Hepatocyte (in vitro differentiated cells): ENCODE measurements at regions not wholly inside any gene's neighbourhood (a gene's known extent, or its start where the extent isn't known, plus 50 kb on each side); places are given as distances from the start of the nearest gene placed in this dataset.

ENCODE experiments used
- DNase-seq: peaks from one replicate; pipeline ENCODE4 v3.0.0-alpha.2; 2016; ENCODE audit warnings: low spot score
- H2AFZ ChIP-seq: fragments of 200-600 bp; sonication (generic); 2 replicates; pipeline ENCODE4 v1.6.0; 2016; ENCODE audit warnings: antibody characterized with exemption, mild to moderate bottlenecking
- H3K27ac ChIP-seq: fragments of 200-600 bp; sonication (generic); 2 replicates; pipeline ENCODE4 v1.5.1; 2016; ENCODE audit warnings: mild to moderate bottlenecking
- H3K27me3 ChIP-seq: fragments of 200-600 bp; sonication (generic); 2 replicates; pipeline ENCODE4 v1.6.1; 2016
- H3K36me3 ChIP-seq: fragments of 200-600 bp; sonication (generic); replicated peaks from 2 replicates; pipeline ENCODE4 v1.5.1; 2016; ENCODE audit warnings: low read depth; ENCODE audit not compliant: insufficient read depth
- H3K4me1 ChIP-seq: fragments of 200-600 bp; sonication (generic); 2 replicates; pipeline ENCODE4 v1.5.1; 2016; ENCODE audit warnings: mild to moderate bottlenecking, moderate library complexity; ENCODE audit not compliant: insufficient read depth
- H3K4me2 ChIP-seq: fragments of 200-600 bp; sonication (generic); 2 replicates; pipeline ENCODE4 v1.6.0; 2016
- H3K4me3 ChIP-seq: fragments of 200-600 bp; sonication (generic); 2 replicates; pipeline ENCODE4 v1.5.1; 2016; ENCODE audit warnings: mild to moderate bottlenecking
- H3K79me2 ChIP-seq: fragments of 200-600 bp; sonication (generic); 2 replicates; pipeline ENCODE4 v1.6.0; 2017; ENCODE audit warnings: mild to moderate bottlenecking
- H3K9me2 ChIP-seq: fragments of 200-600 bp; sonication (generic); replicated peaks from 2 replicates; pipeline ENCODE4 v1.6.0; 2017; ENCODE audit warnings: mild to moderate bottlenecking; ENCODE audit not compliant: insufficient read depth
- H3K9me3 ChIP-seq: fragments of 200-600 bp; sonication (generic); 2 replicates; pipeline ENCODE4 v1.5.1; 2016; ENCODE audit warnings: low read depth, mild to moderate bottlenecking
- H4K20me1 ChIP-seq: fragments of 200-600 bp; sonication (generic); 2 replicates; pipeline ENCODE4 v1.6.0; 2016; ENCODE audit warnings: mild to moderate bottlenecking; ENCODE audit not compliant: insufficient read depth, poor library complexity, severe bottlenecking
- EZH2 ChIP-seq: fragments of 200-600 bp; sonication (generic); IDR thresholded peaks from 2 replicates; pipeline ENCODE4 v1.6.1; 2016; ENCODE audit warnings: antibody characterized with exemption, mild to moderate bottlenecking, borderline replicate concordance
- EZH2phosphoT487 ChIP-seq: fragments of 200-600 bp; sonication (generic); IDR thresholded peaks from one replicate; pipeline ENCODE4 v1.6.1; 2018; ENCODE audit warnings: antibody characterized with exemption, mild to moderate bottlenecking, low read depth, moderate library complexity; ENCODE audit not compliant: unreplicated experiment, severe bottlenecking
- WGBS: methylation state at CpG from one replicate; pipeline ENCODE4 v1.1.6; 2016; ENCODE audit warnings: low lambda C conversion rate; ENCODE audit errors: missing lambda C conversion rate; 5-methylcytosine and 5-hydroxymethylcytosine counted together
- TF ChIP-seq, protein P1 (sequence below): fragments of 200-600 bp; sonication (generic); IDR thresholded peaks from 2 replicates; pipeline ENCODE4 v1.5.1; 2016; ENCODE audit warnings: antibody characterized with exemption, mild to moderate bottlenecking; ENCODE audit not compliant: poor library complexity

DNA sequence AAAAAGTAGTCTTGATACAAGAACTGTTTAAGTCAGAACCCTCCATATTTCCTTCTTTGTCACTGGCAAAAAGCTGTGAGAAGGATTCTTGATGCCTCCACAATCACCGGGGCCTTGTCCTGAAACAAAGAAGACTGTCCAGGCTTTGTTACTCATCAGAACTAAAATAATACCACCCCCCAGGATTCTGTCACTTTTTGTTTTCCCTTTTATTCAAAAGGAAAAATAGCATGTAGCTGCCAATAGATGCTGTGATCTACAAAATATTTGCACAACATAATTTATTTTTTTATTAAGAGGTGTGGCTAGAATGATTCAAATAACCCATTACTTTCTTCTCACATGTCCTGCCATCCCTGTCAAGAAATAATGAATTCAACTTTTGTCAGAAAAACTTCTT lies 173.7 kb downstream of the LYPLAL1 start:
- DNase-seq, result no peak
- Histone ChIP-seq H3K9me2 (no peaks in the 10 kb centered on the region), H2AFZ (no peak overlapping the region), H3K9me3 (no peaks in the 10 kb centered on the region), H3K27ac (no peak overlapping the region), H3K27me3 (no peaks in the 10 kb centered on the region), H3K4me2 (no peak overlapping the region), H3K36me3 (no peaks in the 10 kb centered on the region), H3K4me3 (no peak overlapping the region), H3K4me1 (no peaks in the 10 kb centered on the region), H3K79me2 (no peaks in the 10 kb centered on the region), H4K20me1 (no peaks in the 10 kb centered on the region)
- TF ChIP-seq EZH2 (no peak), EZH2phosphoT487 (no peak)
- TF ChIP-seq, protein P1, sequence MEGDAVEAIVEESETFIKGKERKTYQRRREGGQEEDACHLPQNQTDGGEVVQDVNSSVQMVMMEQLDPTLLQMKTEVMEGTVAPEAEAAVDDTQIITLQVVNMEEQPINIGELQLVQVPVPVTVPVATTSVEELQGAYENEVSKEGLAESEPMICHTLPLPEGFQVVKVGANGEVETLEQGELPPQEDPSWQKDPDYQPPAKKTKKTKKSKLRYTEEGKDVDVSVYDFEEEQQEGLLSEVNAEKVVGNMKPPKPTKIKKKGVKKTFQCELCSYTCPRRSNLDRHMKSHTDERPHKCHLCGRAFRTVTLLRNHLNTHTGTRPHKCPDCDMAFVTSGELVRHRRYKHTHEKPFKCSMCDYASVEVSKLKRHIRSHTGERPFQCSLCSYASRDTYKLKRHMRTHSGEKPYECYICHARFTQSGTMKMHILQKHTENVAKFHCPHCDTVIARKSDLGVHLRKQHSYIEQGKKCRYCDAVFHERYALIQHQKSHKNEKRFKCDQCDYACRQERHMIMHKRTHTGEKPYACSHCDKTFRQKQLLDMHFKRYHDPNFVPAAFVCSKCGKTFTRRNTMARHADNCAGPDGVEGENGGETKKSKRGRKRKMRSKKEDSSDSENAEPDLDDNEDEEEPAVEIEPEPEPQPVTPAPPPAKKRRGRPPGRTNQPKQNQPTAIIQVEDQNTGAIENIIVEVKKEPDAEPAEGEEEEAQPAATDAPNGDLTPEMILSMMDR, result no peak
- WGBS, result 100% methylated on average over 1 of the region's 1 CpG

DNA sequence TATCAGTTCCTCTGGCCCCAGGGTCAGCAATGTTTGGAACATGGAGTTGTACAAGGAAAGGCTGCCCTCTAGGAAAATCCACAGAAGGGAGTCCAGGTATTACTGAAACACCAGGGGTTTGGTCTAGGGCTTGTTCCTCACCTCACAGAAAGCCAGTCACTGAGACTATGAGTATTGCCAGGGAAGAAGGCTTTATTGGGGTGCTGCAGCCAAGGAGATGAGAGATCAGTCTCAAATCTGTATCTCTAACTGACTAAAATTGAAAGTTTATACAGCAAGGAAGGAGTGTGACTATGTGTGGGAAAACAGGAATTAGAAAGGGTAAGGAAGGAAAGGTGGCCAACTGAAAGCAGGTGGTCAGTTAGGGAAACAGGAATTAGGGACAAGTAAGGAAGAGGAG lies 172.3 kb downstream of the LYPLAL1 start:
- H4K20me1 ChIP-seq, result no peaks in the 10 kb centered on the region
- no peak overlapping the region for H2AFZ ChIP-seq
- no peaks in the 10 kb centered on the region for H3K36me3 ChIP-seq
- no peak overlapping the region for H3K27ac ChIP-seq
- H3K79me2 ChIP-seq, result no peaks in the 10 kb centered on the region
- TF ChIP-seq EZH2 (no peak), EZH2phosphoT487 (no peak)
- TF ChIP-seq, protein P1, result no peak
- H3K9me3 ChIP-seq, result no peaks in the 10 kb centered on the region
- H3K9me2 ChIP-seq, result no peaks in the 10 kb centered on the region
- DNase-seq, result no peak
- H3K4me2 ChIP-seq, result no peak overlapping the region
- no peak overlapping the region for H3K4me3 ChIP-seq
- H3K27me3 ChIP-seq, result no peaks in the 10 kb centered on the region
- H3K4me1 ChIP-seq, result no peaks in the 10 kb centered on the region

DNA sequence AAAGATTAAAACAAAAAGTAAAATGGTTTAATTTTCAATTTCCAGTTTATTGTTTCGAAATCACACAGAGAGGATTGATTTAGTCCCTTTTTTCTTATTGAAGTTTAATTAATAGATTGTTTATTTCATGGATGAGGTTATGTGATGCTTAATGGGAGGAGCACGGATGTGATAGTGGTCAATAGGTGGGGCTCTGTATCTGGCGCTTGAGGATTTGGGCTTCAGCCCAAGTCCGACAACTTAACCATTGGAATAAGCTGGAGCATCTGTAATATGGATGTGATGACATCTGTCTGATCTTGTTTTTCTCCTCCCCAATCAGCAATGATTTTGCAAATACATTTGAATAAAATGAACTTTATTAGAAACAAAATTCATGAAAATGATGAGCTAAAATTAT lies 169.2 kb downstream of the LYPLAL1 start:
- TF ChIP-seq, protein P1, result no peak
- no peak for TF ChIP-seq EZH2phosphoT487
- TF ChIP-seq EZH2, result no peak

DNA sequence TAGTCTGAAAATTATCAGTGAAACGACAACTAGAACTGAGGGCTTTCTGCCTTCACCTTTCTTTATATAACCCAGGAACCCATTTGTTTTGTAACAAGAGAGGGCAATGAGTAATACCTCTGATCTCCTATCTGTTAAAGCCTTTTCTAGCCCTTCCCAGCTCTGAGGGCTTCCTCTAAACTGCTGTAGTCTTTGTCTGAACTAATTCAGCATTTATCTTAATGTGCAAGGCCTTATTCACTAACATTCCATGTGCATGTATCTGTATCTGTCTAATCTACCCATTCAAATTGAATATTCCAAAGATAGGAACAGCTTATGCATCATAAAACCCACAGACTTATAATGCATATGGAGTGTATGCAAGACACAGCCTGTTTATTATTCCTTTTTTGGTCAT lies 167.1 kb downstream of the LYPLAL1 start:
- H3K27ac ChIP-seq, result no peak overlapping the region
- WGBS, result 11% methylated on average over 1 of the region's 1 CpG

More for the DNA sequence above, 169.2 kb downstream of the LYPLAL1 start:
- Histone ChIP-seq H3K9me3 (no peaks in the 10 kb centered on the region), H2AFZ (no peak overlapping the region), H3K4me1 (no peaks in the 10 kb centered on the region), H3K27me3 (no peaks in the 10 kb centered on the region), H3K27ac (no peak overlapping the region), H3K4me2 (no peak overlapping the region), H3K36me3 (no peaks in the 10 kb centered on the region), H3K4me3 (no peak overlapping the region), H4K20me1 (no peaks in the 10 kb centered on the region), H3K79me2 (no peaks in the 10 kb centered on the region), H3K9me2 (no peaks in the 10 kb centered on the region)
- no peak for DNase-seq
- WGBS, result 90% methylated on average over 4 of the region's 4 CpGs

More for the DNA sequence above, 167.1 kb downstream of the LYPLAL1 start:
- TF ChIP-seq EZH2phosphoT487 (no peak), EZH2 (no peak)
- TF ChIP-seq, protein P1, result no peak
- DNase-seq, result no peak
- Histone ChIP-seq H3K4me1 (no peaks in the 10 kb centered on the region), H3K4me2 (no peak overlapping the region), H3K79me2 (no peaks in the 10 kb centered on the region), H3K27me3 (no peaks in the 10 kb centered on the region), H2AFZ (no peak overlapping the region), H3K9me3 (no peaks in the 10 kb centered on the region), H3K4me3 (no peak overlapping the region), H3K36me3 (no peaks in the 10 kb centered on the region), H4K20me1 (no peaks in the 10 kb centered on the region), H3K9me2 (no peaks in the 10 kb centered on the region)
